CD4-positive, alpha-beta T cell (primary cell): ENCODE measurements at regions not wholly inside any gene's neighbourhood (a gene's known extent, or its start where the extent isn't known, plus 50 kb on each side); places are given as distances from the start of the nearest gene placed in this dataset.

ENCODE experiments used
- ATAC-seq: fragments of 200-7000 bp; cut with Tn5 transposase; one replicate; pipeline ENCODE4 v1.10.0; 2022; ENCODE audit warnings: mild to moderate bottlenecking; ENCODE audit not compliant: poor library complexity
- CTCF ChIA-PET: fragments of 350-600 bp; sonication (Branson Sonifier 250); formaldehyde crosslinking; loops from one replicate; lab custom pipeline; 2021; ENCODE audit warnings: antibody characterized with exemption, inconsistent platforms; lab: Charles Lee
- POLR2A ChIA-PET: fragments of 350-600 bp; sonication (Branson Sonifier 250); formaldehyde crosslinking; loops from one replicate; lab custom pipeline; 2021; ENCODE audit warnings: antibody characterized with exemption, inconsistent platforms; lab: Charles Lee
- DNase-seq, 14 experiments: peaks; one replicate each; pipeline ENCODE4 v3.0.0-alpha.2; 2013 to 2020; ENCODE audit warnings: mixed read lengths in 2 of 14
- H3K27ac ChIP-seq, 2 donors: one replicate each; pipeline versions ENCODE4 v1.5.1 to v1.7.0; 2013; ENCODE audit warnings: low read length in 2 of 2, low read depth in 1 of 2, mild to moderate bottlenecking in 1 of 2
- H3K27me3 ChIP-seq, 2 experiments: 1 replicate in 1 of 2; 2 replicates in 1 of 2; pipeline versions ENCODE4 v1.6.1 to v1.7.0; 2013; ENCODE audit warnings: low read length in 2 of 2, control low read depth in 1 of 2, mild to moderate bottlenecking in 1 of 2, moderate library complexity in 1 of 2; ENCODE audit not compliant: insufficient read depth in 2 of 2, control insufficient read depth in 1 of 2
- H3K36me3 ChIP-seq: one replicate; pipeline ENCODE4 v1.6.1; 2013; ENCODE audit warnings: low read length, control low read depth; ENCODE audit not compliant: insufficient read depth
- H3K4me1 ChIP-seq: one replicate; pipeline ENCODE4 v1.6.1; 2013; ENCODE audit warnings: low read length, control low read depth; ENCODE audit not compliant: insufficient read depth
- H3K4me3 ChIP-seq: one replicate; pipeline ENCODE4 v1.5.1; 2013; ENCODE audit warnings: mild to moderate bottlenecking, low read length, moderate library complexity
- H3K9me3 ChIP-seq, 2 experiments: 1 replicate in 1 of 2; 2 replicates in 1 of 2; pipeline versions ENCODE4 v1.6.1 to v1.7.0; 2013; ENCODE audit warnings: low read length in 2 of 2, mild to moderate bottlenecking in 2 of 2, control low read depth in 1 of 2, moderate library complexity in 1 of 2; ENCODE audit not compliant: control insufficient read depth in 1 of 2, insufficient read depth in 1 of 2
- H3K27ac Mint-ChIP-seq: one replicate; pipeline ENCODE4 v1.8.0; 2020; ENCODE audit warnings: mixed read lengths
- H3K27me3 Mint-ChIP-seq: one replicate; pipeline ENCODE4 v1.8.0; 2021; ENCODE audit warnings: mixed read lengths
- H3K36me3 Mint-ChIP-seq: one replicate; pipeline ENCODE4 v1.8.0; 2021; ENCODE audit warnings: low read depth, mixed read lengths
- H3K4me1 Mint-ChIP-seq: one replicate; pipeline ENCODE4 v1.8.0; 2021; ENCODE audit warnings: low read depth, mixed read lengths
- H3K4me3 Mint-ChIP-seq: one replicate; pipeline ENCODE4 v1.8.0; 2020; ENCODE audit warnings: mild to moderate bottlenecking, mixed read lengths
- H3K9me3 Mint-ChIP-seq: one replicate; pipeline ENCODE4 v1.8.0; 2020; ENCODE audit warnings: mixed read lengths
- CTCF ChIP-seq: fragments of 200-600 bp; IDR thresholded peaks from one replicate; pipeline ENCODE4 v1.8.0; 2022; ENCODE audit warnings: antibody characterized with exemption, mild to moderate bottlenecking
- intact Hi-C, 2 experiments: fragments of 100-400 bp; cut with DNase I in 1 of 2; cut with micrococcal nuclease in 1 of 2; formaldehyde crosslinking; loops; one replicate each; pipeline versions ENCODE4 v1.15.1 to v1.9.0; 2023 to 2025; cut with DNase I, micrococcal nuclease

DNA sequence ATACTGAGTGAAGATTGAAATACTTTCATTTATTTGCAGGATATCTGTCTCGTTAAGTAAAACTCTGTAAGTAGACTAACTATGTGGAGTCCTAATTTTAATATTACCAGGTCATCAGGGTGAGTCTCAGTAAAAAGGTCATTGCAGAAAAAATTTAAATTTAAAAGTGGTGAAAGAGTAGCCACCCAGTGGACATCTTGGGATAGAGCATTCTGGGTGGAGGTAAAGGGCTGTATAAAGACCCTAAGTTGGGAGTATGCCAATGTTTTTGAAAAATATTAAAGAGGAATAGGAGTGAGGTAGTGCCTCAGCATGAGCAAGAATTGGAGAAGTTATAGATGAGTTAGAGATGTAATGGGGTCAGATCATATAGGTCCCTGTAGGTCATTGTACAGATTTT lies 145.5 kb downstream of the HMHB1 start:
- DNase-seq (no peak), ATAC-seq (no peak)
- Histone ChIP-seq H3K27me3 (peaks cover 0 to 6% of the 10 kb centered on the region in 2 experiments), H3K9me3 (no peaks in the 10 kb centered on the region), H3K27ac (no peak overlapping the region), H3K4me3 (no peak overlapping the region), H3K4me1 (no peaks in the 10 kb centered on the region), H3K36me3 (no peaks in the 10 kb centered on the region)
- Mint-ChIP-seq H3K27ac (no peak overlapping the region), H3K27me3 (no peaks in the 10 kb centered on the region), H3K4me3 (no peak overlapping the region), H3K4me1 (no peaks in the 10 kb centered on the region), H3K36me3 (no peaks in the 10 kb centered on the region), H3K9me3 (no peaks in the 10 kb centered on the region)
- peak; percentile 25 for TF ChIP-seq CTCF
- CTCF ChIA-PET, result no interaction called here
- intact Hi-C loops, result no loop called here
- POLR2A ChIA-PET, result interaction anchor here (0.6 kb wide), 1 partner anchor 958 kb away, joined by 3 read pairs; no protein-coding TSS in a partner anchor

- no peak overlapping the region for H3K4me3 ChIP-seq
- no peak for TF ChIP-seq CTCF
- H3K27ac ChIP-seq, result no peak overlapping the region
- no peaks in the 10 kb centered on the region for H3K4me1 ChIP-seq
- DNase-seq (no peak), ATAC-seq (no peak)
- H3K4me1 Mint-ChIP-seq, result no peaks in the 10 kb centered on the region
- no peak overlapping the region for H3K4me3 Mint-ChIP-seq
- ChIA-PET CTCF (interaction anchor here (0.6 to 0.9 kb wide), 2 partner anchors 12 to 990 kb away, joined by 3 read pairs; no protein-coding TSS in a partner anchor), POLR2A (no interaction called here)
- H3K36me3 ChIP-seq, result no peaks in the 10 kb centered on the region
- no peaks in the 10 kb centered on the region for H3K27me3 ChIP-seq
- no peaks in the 10 kb centered on the region for H3K27me3 Mint-ChIP-seq
- intact Hi-C loops, result loop anchor here in 1 of 2 experiments (10.0 kb wide), 2 partner anchors 1217 to 1247 kb away; no protein-coding TSS in a partner anchor
- H3K36me3 Mint-ChIP-seq, result no peaks in the 10 kb centered on the region
- H3K9me3 ChIP-seq, result no peaks in the 10 kb centered on the region
- H3K9me3 Mint-ChIP-seq, result no peaks in the 10 kb centered on the region
- H3K27ac Mint-ChIP-seq, result no peak overlapping the region
Measured at GRCh38 chr5:143962201-143962600, 150.2 kb downstream of the HMHB1 start.

- Histone ChIP-seq H3K27me3 (no peaks in the 10 kb centered on the region), H3K36me3 (no peaks in the 10 kb centered on the region), H3K9me3 (no peaks in the 10 kb centered on the region), H3K27ac (no peak overlapping the region), H3K4me3 (no peak overlapping the region), H3K4me1 (no peaks in the 10 kb centered on the region)
- POLR2A ChIA-PET, result no interaction called here
- DNase-seq, result no peak
- intact Hi-C loops, result loop anchor here in 1 of 2 experiments (5.0 to 10.0 kb wide), 4 partner anchors 227 to 1250 kb away; no protein-coding TSS in a partner anchor
- peaks cover 7% of the 10 kb centered on the region for H3K27me3 Mint-ChIP-seq
- H3K27ac Mint-ChIP-seq, result no peak overlapping the region
- CTCF ChIA-PET, result interaction anchor here (1.3 kb wide), 1 partner anchor 10 kb away, joined by 3 read pairs; no protein-coding TSS in a partner anchor
- TF ChIP-seq CTCF, result no peak
- H3K4me3 Mint-ChIP-seq, result no peak overlapping the region
- ATAC-seq, result no peak
- no peaks in the 10 kb centered on the region for H3K36me3 Mint-ChIP-seq
- no peaks in the 10 kb centered on the region for H3K4me1 Mint-ChIP-seq
- H3K9me3 Mint-ChIP-seq, result no peaks in the 10 kb centered on the region
Measured at GRCh38 chr5:143964919-143965318, 153.0 kb downstream of the HMHB1 start.
